IMR-90 (cell line): ENCODE measurements at regions not wholly inside any gene's neighbourhood (a gene's known extent, or its start where the extent isn't known, plus 50 kb on each side); places are given as distances from the start of the nearest gene placed in this dataset.

Experiments
- ATAC-seq: fragments of 200-7000 bp; cut with Tn5 transposase; 2 replicates; pipeline ENCODE4 v1.9.1; 2020; ENCODE audit warnings: low read depth, mild to moderate bottlenecking, moderate library complexity
- BruUV-seq: library from RNA; stranded (reverse); fragments of 400-500 nt; replicated peaks from 2 replicates; lab custom pipeline; 2021; lab: Mats Ljungman, UMichigan
- CTCF ChIA-PET: fragments of 300-600 bp; formaldehyde crosslinking; extraction: SDS; loops from one replicate; lab custom pipeline; 2021; ENCODE audit warnings: antibody characterized with exemption; lab: Yijun Ruan, JAX
- POLR2A ChIA-PET: fragments of 300-600 bp; sonication (Branson Sonifier 250); formaldehyde crosslinking; loops from one replicate; lab custom pipeline; 2022; ENCODE audit warnings: antibody characterized with exemption; ENCODE audit not compliant: unreplicated experiment; lab: Charles Lee
- DNase-seq: peaks from one replicate; pipeline ENCODE4 v3.0.0; 2013
- H2AFZ ChIP-seq: replicated peaks from 2 replicates; pipeline ENCODE3; 2013; ENCODE audit warnings: low read length, mild to moderate bottlenecking; ENCODE audit not compliant: poor library complexity
- H2AK5ac ChIP-seq: 2 replicates; pipeline ENCODE4 v1.6.1; 2013; ENCODE audit warnings: low read depth, low read length, inconsistent platforms
- H2AK9ac ChIP-seq: replicated peaks from 2 replicates; pipeline ENCODE3; 2013; ENCODE audit warnings: mild to moderate bottlenecking, low read depth, low read length, moderate library complexity; ENCODE audit not compliant: poor library complexity
- H2BK120ac ChIP-seq: 2 replicates; pipeline ENCODE4 v1.6.1; 2013; ENCODE audit warnings: low read depth, low read length, inconsistent platforms
- H2BK15ac ChIP-seq: 3 replicates; pipeline ENCODE4 v1.6.1; 2013; ENCODE audit warnings: low read depth, low read length, inconsistent platforms
- H2BK20ac ChIP-seq: 2 replicates; pipeline ENCODE4 v1.6.1; 2013; ENCODE audit warnings: low read depth, mild to moderate bottlenecking, inconsistent platforms, low read length, moderate library complexity
- H2BK5ac ChIP-seq: 2 replicates; pipeline ENCODE4 v1.6.1; 2013; ENCODE audit warnings: mild to moderate bottlenecking, low read depth, low read length, inconsistent platforms; ENCODE audit not compliant: poor library complexity, severe bottlenecking
- H3K14ac ChIP-seq: replicated peaks from 2 replicates; pipeline ENCODE4 v1.6.1; 2013; ENCODE audit warnings: low read depth, low read length, inconsistent platforms
- H3K18ac ChIP-seq: 2 replicates; pipeline ENCODE4 v1.6.1; 2013; ENCODE audit warnings: low read depth, low read length, control low read depth
- H3K23ac ChIP-seq: 2 replicates; pipeline ENCODE4 v1.6.1; 2013; ENCODE audit warnings: low read depth, low read length, inconsistent platforms
- H3K27ac ChIP-seq: 2 replicates; pipeline ENCODE4 v1.5.1; 2013; ENCODE audit warnings: mild to moderate bottlenecking, control low read depth, low read length; ENCODE audit not compliant: insufficient read depth
- H3K27me3 ChIP-seq: 2 replicates; pipeline ENCODE4 v1.6.1; 2013; ENCODE audit warnings: low read length; ENCODE audit not compliant: control insufficient read depth, insufficient read depth
- H3K36me3 ChIP-seq: 2 replicates; pipeline ENCODE4 v1.6.1; 2013; ENCODE audit warnings: low read length, mixed read lengths; ENCODE audit not compliant: control insufficient read depth, insufficient read depth
- H3K4ac ChIP-seq: 2 replicates; pipeline ENCODE4 v1.6.1; 2013; ENCODE audit warnings: low read depth, low read length, inconsistent platforms
- H3K4me1 ChIP-seq: 2 replicates; pipeline ENCODE4 v1.6.1; 2013; ENCODE audit warnings: low read length, mixed read lengths; ENCODE audit not compliant: control insufficient read depth, insufficient read depth
- H3K4me2 ChIP-seq: 2 replicates; pipeline ENCODE4 v1.6.1; 2013; ENCODE audit warnings: low read depth, mild to moderate bottlenecking, control low read depth, low read length, moderate library complexity
- H3K4me3 ChIP-seq: 2 replicates; pipeline ENCODE4 v1.5.1; 2013; ENCODE audit warnings: low read depth, mild to moderate bottlenecking, control low read depth, low read length, moderate library complexity; ENCODE audit not compliant: insufficient read depth
- H3K56ac ChIP-seq: 2 replicates; pipeline ENCODE4 v1.6.1; 2013; ENCODE audit warnings: low read length, inconsistent platforms; ENCODE audit not compliant: insufficient read depth; ENCODE audit errors: extremely low read depth
- H3K79me1 ChIP-seq, 2 experiments: 2 replicates each; pipeline ENCODE4 v1.6.1; 2013; ENCODE audit warnings: low read length in 2 of 2, inconsistent platforms in 1 of 2, low read depth in 1 of 2
- H3K9ac ChIP-seq: 2 replicates; pipeline ENCODE4 v1.6.1; 2013; ENCODE audit warnings: low read depth, low read length, control low read depth
- H3K9me1 ChIP-seq: 2 replicates; pipeline ENCODE4 v1.6.1; 2013; ENCODE audit warnings: low read length, inconsistent platforms; ENCODE audit not compliant: insufficient read depth
- H3K9me3 ChIP-seq: 2 replicates; pipeline ENCODE4 v1.6.1; 2013; ENCODE audit warnings: low read length; ENCODE audit not compliant: control insufficient read depth, insufficient read depth
- H4K20me1 ChIP-seq: 2 replicates; pipeline ENCODE4 v1.6.1; 2013; ENCODE audit warnings: low read length, inconsistent platforms; ENCODE audit not compliant: insufficient read depth
- H4K5ac ChIP-seq: 2 replicates; pipeline ENCODE4 v1.6.1; 2013; ENCODE audit warnings: mild to moderate bottlenecking, low read depth, low read length, control low read depth
- H4K8ac ChIP-seq, 2 experiments: 2 replicates each; pipeline ENCODE4 v1.6.1; 2013; ENCODE audit warnings: low read depth in 2 of 2, low read length in 2 of 2, control low read depth in 1 of 2, inconsistent platforms in 1 of 2
- H4K91ac ChIP-seq: 2 replicates; pipeline ENCODE4 v1.6.1; 2013; ENCODE audit warnings: low read depth, low read length, inconsistent platforms; ENCODE audit not compliant: insufficient read depth
- BHLHE40 ChIP-seq: fragments of 150-350 bp; IDR thresholded peaks from 2 replicates; pipeline ENCODE4 v1.6.1; 2016; ENCODE audit warnings: mild to moderate bottlenecking, low read depth, low read length
- CEBPB ChIP-seq: IDR thresholded peaks from 2 replicates; pipeline ENCODE4 v1.6.1; 2012; ENCODE audit warnings: low read depth, low read length, improper control_type of control experiment
- CHD1 ChIP-seq: IDR thresholded peaks from 2 replicates; pipeline ENCODE4 v1.6.1; 2012; ENCODE audit warnings: low read depth, low read length, improper control_type of control experiment
- CTCF ChIP-seq: conservative IDR thresholded peaks from 2 replicates; pipeline ENCODE4 v1.5.1; 2012; ENCODE audit warnings: mild to moderate bottlenecking, low read depth, low read length, improper control_type of control experiment
- ELK1 ChIP-seq: fragments of 150-350 bp; IDR thresholded peaks from 2 replicates; pipeline ENCODE4 v1.6.1; 2016; ENCODE audit warnings: low read depth, mild to moderate bottlenecking, low read length, moderate library complexity, borderline replicate concordance
- FOS ChIP-seq: fragments of 150-350 bp; IDR thresholded peaks from 2 replicates; pipeline ENCODE4 v1.6.1; 2016; ENCODE audit warnings: low read depth, low read length
- MAFK ChIP-seq: IDR thresholded peaks from 2 replicates; pipeline ENCODE4 v1.6.1; 2012; ENCODE audit warnings: low read depth, low read length, improper control_type of control experiment
- MAZ ChIP-seq: IDR thresholded peaks from 2 replicates; pipeline ENCODE4 v1.6.1; 2012; ENCODE audit warnings: low read depth, mild to moderate bottlenecking, low read length, improper control_type of control experiment, moderate library complexity, borderline replicate concordance
- MXI1 ChIP-seq: IDR thresholded peaks from 2 replicates; pipeline ENCODE4 v1.6.1; 2012; ENCODE audit warnings: low read depth, mild to moderate bottlenecking, low read length, moderate library complexity, borderline replicate concordance
- POLR2A ChIP-seq: IDR thresholded peaks from 2 replicates; pipeline ENCODE4 v1.6.1; 2012; ENCODE audit warnings: mild to moderate bottlenecking, low read depth, low read length
- RAD21 ChIP-seq: IDR thresholded peaks from 2 replicates; pipeline ENCODE4 v1.6.1; 2012; ENCODE audit warnings: low read length, improper control_type of control experiment
- SMC3 ChIP-seq: fragments of 150-350 bp; IDR thresholded peaks from 2 replicates; pipeline ENCODE4 v1.6.1; 2016; ENCODE audit warnings: low read depth, mild to moderate bottlenecking, antibody characterized with exemption, low read length, moderate library complexity
- USF2 ChIP-seq: fragments of 150-350 bp; IDR thresholded peaks from 2 replicates; pipeline ENCODE4 v1.6.1; 2017; ENCODE audit warnings: mild to moderate bottlenecking, antibody characterized with exemption, low read length, low read depth
- WGBS, 2 experiments: methylation state at CpG; one replicate each; pipeline versions ENCODE4 v1.1.5 to v1.1.7; 2013; ENCODE audit warnings: missing lambda C conversion rate in 2 of 2; ENCODE audit not compliant: insufficient read length in 1 of 2; ENCODE audit errors: extremely low coverage in 2 of 2; 5-methylcytosine and 5-hydroxymethylcytosine counted together
- dilution Hi-C: fragments of 300-500 bp; cut with HindIII; formaldehyde crosslinking; loops from one replicate; pipeline ENCODE4 v1.14.3; 2018; ENCODE audit warnings: low sequenced_read_pairs; ENCODE audit not compliant: unreplicated experiment
- in situ Hi-C: fragments of 300-500 bp; cut with MboI; formaldehyde crosslinking; loops from 3 replicates; pipeline ENCODE4 v1.14.3; 2019; ENCODE audit warnings: low sequenced_read_pairs, inconsistent platforms, mixed read lengths
- intact Hi-C: fragments of 100-400 bp; cut with micrococcal nuclease; formaldehyde crosslinking; loops from 2 replicates; pipeline ENCODE4 v1.10.0; 2022

- WGBS, 2 experiments: no CpG with 5 or more reads among the region's 6 CpGs
- H2BK120ac ChIP-seq: no peak overlapping the region
- POLR2A ChIA-PET: no interaction called here
- in situ Hi-C loops: no loop called here
- no peaks in the 10 kb centered on the region for H3K27me3 ChIP-seq
- H2AK5ac ChIP-seq: 0 out of 2 replicates have a peak overlapping the region, but pooled peaks have one; percentile 21
- H2AK9ac ChIP-seq: no peak overlapping the region
- no peak overlapping the region for H3K4me2 ChIP-seq
- H2BK20ac ChIP-seq: 0 out of 2 replicates have a peak overlapping the region, but pooled peaks have one; percentile 18
- peaks cover 13% of the 10 kb centered on the region for H3K4me1 ChIP-seq
- no peak overlapping the region for H3K4ac ChIP-seq
- ATAC-seq (no peak), DNase-seq (no peak)
- no peaks in the 10 kb centered on the region for H3K79me1 ChIP-seq
- no TSS peak for BruUV-seq
- CTCF ChIA-PET: interaction anchor here (0.9 kb wide), 1 partner anchor 185 kb away, joined by 6 read pairs; no protein-coding TSS in a partner anchor
- H4K20me1 ChIP-seq: no peaks in the 10 kb centered on the region
- no peak overlapping the region for H3K18ac ChIP-seq
- H4K5ac ChIP-seq: no peak overlapping the region; the same call in 1 of the 2 replicates
- TF ChIP-seq MAFK (no peak), SMC3 (no peak), CHD1 (no peak), CEBPB (no peak), FOS (no peak), POLR2A (no peak), RAD21 (no peak), MAZ (no peak), ELK1 (no peak), BHLHE40 (no peak), CTCF (no peak), USF2 (no peak), MXI1 (no peak)
- no peak overlapping the region for H3K23ac ChIP-seq
- no peaks in the 10 kb centered on the region for H3K9me3 ChIP-seq
- no peak overlapping the region for H3K9ac ChIP-seq
- H3K9me1 ChIP-seq: no peaks in the 10 kb centered on the region
- intact Hi-C loops: no loop called here
- no peak overlapping the region for H3K4me3 ChIP-seq
- H2AFZ ChIP-seq: no peak overlapping the region
- no peak overlapping the region for H4K8ac ChIP-seq
- dilution Hi-C loops: no loop called here
- H4K91ac ChIP-seq: no peak overlapping the region
- H3K27ac ChIP-seq: no peak overlapping the region
- no peak overlapping the region for H3K14ac ChIP-seq
- no peak overlapping the region for H3K56ac ChIP-seq
- no peak overlapping the region for H2BK5ac ChIP-seq
- no peaks in the 10 kb centered on the region for H3K36me3 ChIP-seq
- H2BK15ac ChIP-seq: no peak overlapping the region
Measured at GRCh38 chr2:12151716-12152115, 405.3 kb downstream of the LPIN1 start.
